HG02870 (cell line): ENCODE measurements at regions not wholly inside any gene's neighbourhood (a gene's known extent, or its start where the extent isn't known, plus 50 kb on each side); places are given as distances from the start of the nearest gene placed in this dataset.

ENCODE experiments used
- ATAC-seq: cut with Tn5 transposase; IDR thresholded peaks from one replicate; pipeline ENCODE4 v1.9.1; 2021; ENCODE audit warnings: mild to moderate bottlenecking, moderate library complexity; ENCODE audit not compliant: unreplicated experiment

DNA sequence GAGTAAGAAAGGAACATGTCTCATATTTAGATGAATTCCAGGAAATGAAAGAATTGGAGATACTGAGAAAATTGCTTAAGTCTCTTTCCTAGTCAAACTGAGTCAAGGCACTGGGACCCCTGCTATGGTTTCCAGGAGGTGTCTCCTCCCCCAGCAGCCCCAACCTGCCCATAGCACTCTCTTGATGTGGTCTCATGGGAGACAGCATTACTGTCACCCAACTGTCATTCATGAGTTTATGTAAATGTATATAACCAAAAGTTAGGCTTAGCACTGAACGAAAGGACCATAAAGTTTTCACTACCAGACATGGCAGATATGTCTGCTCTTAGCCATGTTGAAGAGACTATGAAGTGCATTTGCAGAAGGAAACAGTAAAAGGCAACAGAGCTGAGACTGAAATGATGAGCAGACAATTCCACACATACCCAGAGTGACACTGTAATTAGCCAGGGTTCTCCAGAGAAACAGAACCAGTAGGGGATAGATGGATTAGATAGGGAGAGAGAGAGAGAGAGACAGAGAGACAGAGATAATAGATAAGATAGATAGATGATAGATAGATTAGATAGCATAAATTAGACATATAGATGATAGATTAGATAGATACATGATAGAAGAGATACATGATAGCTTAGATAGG lies 328.1 kb downstream of the BRD1 start:
- no peak for ATAC-seq

DNA sequence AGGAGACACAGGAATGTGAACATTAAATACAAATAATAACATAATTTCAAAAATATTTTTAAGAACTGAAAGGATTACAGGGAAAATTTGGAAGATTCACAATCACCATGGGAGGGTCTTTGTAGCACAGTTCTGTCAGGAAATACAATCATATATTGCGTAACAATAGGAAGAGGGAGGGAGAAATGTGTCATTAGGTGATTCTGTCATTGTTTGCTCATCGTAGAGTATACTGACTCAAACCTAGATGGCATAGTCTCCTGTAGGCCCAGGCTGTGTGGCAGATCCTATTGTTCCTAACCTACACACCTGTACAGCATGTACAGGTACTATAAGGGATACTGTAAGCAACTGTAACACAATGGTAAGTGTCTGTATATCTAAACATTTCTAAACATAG lies 330.4 kb downstream of the BRD1 start:
- no peak for ATAC-seq

DNA sequence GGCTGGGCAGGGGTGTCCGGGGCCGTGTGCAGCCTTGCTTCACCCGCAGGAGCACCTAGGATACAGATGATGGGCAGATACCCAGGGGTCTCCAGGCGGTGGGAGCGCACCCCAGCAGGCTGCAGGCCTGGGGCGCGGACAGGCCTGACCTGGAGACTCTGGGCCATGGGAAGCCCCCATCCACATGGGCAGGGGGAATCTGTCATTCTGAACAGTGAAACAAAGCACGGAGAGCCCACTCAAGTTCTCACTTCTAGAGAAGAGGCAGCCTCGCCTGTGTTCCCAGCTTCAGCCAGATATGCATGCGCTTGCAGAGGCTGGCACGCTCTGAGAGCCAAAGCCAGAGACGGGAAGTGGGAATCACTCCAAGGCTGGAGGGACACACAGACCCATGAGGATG lies 333.1 kb downstream of the BRD1 start:
- ATAC-seq, result no peak

DNA sequence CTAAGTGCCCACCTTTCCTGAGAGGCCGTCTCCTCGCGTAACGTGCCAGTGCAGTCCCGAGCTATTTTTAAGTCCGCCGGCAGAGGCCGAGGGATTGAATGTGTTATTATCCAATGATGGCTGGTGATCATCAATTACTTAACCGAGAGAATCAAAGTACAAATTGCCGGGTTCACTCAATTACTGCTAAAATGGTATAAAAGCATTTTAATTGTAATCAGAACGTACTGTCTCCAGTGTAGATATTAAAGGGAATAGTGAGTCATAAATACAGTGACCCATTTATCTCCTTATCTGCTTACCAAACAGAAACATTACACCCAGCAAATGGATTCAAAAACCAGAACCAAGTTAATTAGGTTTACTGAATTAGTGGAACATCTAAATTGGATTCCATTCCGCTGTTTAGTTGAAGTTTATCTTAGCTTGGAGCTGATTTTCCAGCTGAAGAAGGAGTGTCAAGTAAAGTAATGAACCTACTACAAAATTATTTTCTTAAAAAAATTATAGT lies 334.9 kb downstream of the BRD1 start:
- no peak for ATAC-seq

DNA sequence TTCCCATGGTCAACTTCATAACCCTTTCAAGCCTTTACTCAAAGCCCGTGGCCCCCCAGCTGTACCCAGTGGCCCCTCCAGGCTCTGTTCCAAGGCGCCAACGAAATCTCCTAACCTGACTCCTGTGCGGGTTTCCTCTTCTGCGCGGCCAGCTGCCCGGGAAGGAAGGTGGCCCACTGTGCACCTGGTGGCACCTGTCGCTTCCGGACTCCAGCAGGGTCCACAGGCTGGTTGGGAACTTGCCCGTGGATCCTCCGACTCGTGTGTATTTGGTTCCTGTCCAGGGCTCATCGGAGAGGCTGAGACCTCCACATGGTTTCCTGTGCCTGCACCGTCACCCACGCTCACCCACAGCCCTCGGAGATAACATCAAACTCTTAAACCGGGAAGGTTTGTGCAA lies 335.4 kb downstream of the BRD1 start:
- no peak for ATAC-seq

DNA sequence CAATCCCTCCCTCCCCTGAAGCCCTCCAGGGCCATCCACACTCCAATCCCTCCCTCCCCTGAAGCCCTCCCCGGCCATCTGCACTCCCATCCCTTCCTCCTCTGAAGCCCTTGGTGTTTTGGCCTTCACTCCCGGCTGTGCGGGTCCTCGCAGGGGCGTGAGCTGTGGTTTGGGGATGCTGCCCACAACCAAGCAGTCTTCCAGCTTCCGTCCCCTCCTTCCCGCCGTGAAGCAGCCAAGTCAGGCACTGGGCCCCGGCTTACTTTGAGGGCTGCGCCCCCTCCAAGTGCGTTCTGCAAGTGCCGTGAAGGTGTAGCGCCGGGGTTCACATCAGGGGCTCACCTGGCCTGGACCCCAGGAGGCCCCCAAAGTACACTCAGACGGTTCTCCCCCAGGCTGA lies 335.9 kb downstream of the BRD1 start:
- ATAC-seq, result no peak

DNA sequence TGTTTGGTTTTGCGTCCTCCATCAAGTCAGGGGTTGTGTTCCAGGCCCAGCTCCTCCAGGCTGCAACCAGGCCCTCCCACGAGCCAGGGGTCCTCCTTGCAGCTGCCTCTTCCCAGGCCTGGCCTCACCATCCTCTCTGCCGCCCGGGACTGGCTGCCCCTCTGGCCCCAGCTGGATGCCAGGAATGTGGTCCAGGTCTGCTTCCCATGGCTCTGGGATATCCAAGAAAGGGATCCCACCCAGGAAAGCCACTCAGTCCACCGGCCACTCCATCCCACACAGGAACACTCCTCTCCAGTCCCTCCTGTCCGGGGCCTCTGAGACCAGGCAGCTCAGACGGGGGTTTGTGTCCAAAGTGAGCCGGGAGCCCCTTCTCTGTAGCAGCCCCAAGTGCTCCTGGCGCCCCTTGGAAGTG lies 336.4 kb downstream of the BRD1 start:
- no peak for ATAC-seq

DNA sequence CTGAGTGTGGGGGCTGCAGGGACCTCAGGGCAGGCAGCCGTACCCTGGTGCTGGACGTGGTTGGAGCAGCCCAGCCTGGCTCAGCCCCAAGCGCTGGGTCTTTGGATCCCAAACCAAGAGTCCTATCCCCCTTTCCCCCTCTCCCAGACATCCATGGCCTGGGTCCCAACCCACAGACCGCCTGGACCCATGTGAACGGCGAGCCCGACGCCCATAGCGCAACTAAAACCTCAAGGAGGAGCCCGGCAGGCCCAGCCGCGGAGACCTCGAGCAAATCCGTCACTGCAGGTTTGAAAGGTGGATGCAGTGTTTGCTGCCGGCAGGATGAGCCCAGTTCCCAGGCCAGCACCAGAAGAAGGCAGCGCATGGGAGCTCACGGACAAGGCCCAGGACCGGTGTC lies 337.0 kb downstream of the BRD1 start:
- ATAC-seq, result no peak

DNA sequence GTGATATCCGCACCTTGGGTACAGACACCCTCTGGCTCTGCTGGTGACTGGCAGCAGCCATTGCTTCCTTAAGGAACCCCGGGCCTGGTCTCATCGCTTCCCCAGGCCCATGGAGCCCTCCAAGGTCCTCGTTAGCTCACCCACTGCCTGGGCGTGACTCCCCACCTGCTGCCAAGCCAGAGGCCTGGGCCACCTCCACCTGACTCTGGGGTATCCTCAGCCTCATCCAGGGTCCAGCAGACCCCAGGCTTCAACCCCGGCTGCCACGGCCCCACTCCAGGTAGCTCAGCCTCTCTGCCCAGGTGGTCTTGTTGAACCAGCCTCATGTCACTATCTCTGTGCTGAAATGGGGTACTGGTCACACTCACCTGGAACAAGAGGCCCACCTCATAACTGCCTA lies 337.9 kb downstream of the BRD1 start:
- ATAC-seq, result no peak

DNA sequence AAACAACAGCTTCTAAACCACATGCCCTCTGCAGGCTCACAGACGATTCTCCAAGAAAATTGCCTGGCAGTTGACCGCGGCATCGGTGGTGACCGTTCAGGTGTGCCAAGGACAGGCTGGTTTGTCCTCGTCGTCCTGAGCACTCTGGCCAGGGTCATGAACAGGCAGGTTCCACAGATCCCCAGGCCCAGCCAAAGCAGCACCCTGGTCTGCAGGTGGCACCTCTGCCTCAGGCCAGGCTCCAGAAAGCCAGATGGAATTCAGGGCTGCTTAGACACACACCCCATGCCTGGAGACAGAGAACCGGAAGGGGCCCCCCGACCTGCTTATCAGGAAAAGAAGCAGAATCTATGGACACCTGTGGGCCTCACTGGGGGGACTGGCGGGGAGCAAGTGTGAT lies 338.7 kb downstream of the BRD1 start:
- no peak for ATAC-seq

DNA sequence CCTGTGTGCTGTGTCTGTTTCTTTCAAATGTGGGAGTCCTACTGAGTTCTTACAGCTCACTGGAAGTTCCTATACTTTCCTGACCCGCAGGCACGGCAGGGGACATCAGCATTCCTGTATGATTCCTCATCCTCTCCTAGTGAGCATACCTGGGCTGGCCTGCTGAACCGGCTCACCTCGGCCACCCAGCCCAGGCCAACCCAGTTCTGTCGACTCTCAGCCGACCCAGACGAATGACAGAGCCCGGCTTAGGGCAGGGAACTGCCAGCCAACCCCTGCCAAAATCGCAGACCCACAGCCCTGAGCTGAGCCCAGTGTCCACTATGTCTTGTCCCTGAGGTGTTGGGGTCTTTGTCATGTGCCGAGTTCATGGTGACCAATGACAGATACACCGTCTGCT lies 339.7 kb downstream of the BRD1 start:
- no peak for ATAC-seq

DNA sequence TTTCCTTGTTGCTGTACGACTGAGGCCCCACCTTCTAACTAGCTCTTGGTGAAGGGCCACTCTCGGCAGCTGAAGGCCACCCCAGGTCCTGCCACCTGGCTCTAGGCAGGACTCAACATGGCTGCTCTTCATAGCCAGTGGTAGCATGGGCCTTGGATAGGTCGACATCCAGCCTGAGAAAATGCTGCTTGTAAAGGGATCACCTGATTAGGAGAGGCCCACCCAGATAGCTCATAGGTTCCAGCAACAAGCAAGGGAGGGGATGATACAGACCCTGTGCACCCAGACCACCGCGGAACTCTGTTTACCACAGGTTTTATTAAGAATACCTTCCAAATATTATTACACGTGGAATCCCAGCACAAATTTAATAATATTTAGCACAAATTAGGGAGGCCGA lies 341.4 kb downstream of the BRD1 start:
- ATAC-seq, result no peak

DNA sequence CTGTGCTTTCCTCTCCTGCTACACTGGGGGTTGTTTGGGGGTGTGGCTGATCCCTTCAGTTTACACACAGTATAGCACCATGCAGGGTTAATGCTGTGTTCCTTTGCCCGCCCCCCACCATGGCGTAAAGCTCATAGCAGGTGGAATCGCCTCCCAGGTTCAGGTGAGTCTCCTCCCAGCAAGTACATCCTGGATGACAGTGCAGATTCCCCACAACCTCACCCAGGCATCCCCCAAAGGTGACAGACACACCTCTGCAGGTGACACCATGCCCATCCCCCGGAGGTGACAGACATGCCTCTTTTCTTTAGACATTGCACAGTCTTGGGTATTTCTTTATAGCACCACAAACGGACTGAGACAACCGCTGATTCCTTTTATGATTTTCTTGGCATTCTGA lies 343.7 kb downstream of the BRD1 start:
- ATAC-seq, result no peak

DNA sequence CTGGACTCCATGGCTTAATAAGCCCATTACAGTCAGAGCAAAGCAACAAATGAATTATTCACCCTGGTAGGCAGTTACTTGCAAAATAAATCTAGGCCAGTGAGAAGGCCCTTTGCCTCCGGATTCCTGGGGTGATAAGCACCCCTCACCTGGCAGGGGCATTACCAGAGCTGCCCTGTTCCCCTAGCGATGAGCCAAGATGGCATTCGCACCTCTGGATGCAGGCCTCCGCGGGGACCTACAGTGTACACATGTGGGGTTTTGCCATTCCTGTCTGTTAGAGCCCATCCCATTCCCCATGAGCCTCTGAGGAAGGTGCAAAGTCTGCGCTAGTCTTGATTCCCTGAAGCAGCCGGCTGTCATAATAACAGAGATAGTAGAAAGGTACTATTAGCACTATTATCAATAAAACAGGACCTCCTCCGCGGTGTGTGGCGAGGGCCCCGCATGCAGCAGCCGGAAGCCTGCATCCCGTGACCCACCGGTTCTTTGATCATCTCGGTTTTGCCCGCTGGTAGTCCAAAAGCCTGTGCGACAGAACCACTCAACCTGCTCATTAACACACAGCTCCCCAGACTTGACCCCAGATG lies 344.3 kb downstream of the BRD1 start:
- ATAC-seq, result no peak

DNA sequence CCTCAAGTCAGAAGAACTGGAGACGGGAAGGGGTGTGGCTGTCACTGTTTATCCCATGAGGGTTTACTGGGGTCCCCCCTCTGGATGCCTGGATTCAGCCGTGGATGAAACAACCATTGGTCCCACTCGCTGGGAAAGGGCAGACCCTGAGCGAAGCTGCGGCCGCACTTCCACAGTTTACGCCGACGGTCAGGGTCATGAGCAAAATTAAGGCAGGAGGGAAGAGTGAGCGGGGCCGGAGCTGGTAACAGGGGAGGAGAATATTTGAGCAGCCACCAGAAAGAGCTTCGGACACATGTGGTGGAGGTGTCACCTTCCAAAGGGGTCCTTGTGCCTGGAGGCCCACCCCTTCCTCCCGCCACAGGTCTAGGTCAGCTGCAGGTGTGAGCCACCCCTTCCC lies 344.9 kb downstream of the BRD1 start:
- ATAC-seq, result no peak

DNA sequence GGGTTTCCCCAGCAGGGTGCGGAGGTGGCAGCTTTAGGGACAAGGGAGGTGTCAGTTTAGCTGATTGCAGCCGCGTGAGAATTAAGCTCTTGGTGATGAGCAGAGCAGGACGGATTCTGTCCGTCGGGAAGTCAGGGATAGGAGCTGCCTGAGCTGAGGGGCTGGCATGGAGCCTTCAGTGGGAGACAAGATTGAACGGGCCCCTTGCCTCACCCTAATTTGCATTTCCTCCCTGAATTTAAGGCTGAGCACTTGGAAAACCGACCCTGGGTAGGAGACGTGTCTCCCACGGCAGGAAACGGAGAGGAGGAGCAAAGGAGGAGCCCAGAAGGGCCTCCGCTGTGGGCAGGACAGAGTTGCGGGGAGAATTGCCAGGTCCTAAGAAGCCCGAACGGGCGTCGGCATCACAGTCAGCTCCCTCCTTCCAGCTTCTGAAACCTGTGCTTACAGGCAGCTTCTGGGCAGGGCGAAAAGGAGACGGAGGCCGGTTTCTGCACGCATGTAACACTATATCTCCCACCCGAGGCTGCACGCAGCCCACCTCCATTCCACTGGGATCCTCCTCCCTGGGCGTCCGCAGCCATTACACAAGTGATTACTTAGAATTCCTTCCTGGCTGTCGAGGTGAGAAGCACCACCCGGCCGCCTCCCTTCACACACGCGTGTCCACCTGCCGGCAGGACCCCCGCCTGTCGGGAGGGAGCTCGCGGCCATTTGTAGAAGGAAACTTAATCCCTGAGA lies 345.8 kb downstream of the BRD1 start:
- ATAC-seq, result no peak

DNA sequence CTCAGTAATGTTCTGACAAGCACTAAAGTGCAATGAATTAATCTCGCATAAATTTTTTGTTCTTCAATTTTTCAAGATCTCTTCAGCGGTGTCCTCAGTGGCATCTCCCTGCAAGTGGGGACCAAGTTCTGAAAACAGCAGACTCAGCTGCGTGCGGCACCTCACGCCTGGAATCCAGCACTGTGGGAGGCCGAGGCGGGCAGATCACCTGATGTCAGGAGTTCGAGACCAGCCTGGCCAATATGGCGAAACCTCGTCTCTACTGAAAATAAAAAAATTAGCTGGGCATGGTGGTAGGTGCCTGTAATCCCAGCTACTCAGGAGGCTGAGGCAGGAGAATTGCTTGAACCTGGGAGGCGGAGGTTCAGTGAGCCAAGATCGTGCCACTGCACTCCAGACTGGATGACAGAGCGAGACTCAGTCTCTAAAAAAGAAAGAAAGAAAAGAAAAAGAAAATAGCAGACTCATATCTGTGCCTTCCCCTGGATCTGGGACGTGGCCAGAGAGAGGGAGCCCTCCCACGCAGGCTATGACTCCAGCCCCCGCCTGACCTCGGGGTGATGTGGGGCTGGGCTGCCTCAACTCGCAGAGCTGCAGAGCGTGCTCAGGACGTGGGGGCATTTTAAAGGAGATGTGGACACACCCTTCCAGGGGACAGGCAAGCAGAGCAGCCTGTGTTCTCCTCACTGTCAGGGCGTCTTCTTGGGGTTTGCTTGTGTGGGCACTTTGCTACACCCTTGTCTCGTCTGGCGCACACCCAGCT lies 346.6 kb downstream of the BRD1 start:
- ATAC-seq, result no peak

DNA sequence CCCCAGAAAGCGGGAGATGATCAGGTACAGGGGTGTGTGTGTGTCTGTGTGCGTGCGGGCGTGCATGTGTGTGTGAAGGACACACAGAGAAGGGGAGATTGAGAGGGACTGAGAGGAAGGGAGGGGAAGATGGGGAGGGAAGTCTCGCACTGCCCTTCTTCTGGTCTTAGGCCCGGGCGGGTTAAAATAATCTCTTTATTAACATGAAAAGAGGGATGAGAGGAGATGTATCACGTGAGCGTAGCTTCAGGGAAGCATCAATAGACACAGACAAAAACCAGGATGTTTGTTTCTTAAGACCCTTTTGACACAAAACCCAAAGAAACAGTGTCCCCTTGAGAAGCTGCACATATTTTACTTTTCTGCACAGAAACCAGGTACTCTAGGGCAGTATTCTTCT lies 347.3 kb downstream of the BRD1 start:
- no peak for ATAC-seq

DNA sequence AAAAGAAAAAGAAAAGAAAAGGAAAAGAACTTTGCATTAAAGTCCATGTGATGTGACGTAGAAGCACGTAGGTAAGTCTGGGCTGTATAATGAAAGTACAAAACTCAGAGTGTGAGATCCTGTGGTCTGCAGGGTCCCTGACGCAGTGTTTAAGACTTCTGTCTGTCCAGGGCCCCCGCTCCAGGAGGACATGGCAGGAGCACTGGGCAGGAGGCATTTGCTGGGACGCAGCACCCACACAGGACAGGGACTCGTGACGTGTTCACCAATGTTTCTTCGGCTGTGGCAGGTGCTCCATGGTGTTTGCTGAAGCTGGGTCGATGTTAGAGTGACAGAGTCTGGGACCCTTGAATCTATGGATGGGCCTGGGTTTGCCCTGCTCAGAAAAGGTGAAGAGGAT lies 348.1 kb downstream of the BRD1 start:
- ATAC-seq, result no peak

DNA sequence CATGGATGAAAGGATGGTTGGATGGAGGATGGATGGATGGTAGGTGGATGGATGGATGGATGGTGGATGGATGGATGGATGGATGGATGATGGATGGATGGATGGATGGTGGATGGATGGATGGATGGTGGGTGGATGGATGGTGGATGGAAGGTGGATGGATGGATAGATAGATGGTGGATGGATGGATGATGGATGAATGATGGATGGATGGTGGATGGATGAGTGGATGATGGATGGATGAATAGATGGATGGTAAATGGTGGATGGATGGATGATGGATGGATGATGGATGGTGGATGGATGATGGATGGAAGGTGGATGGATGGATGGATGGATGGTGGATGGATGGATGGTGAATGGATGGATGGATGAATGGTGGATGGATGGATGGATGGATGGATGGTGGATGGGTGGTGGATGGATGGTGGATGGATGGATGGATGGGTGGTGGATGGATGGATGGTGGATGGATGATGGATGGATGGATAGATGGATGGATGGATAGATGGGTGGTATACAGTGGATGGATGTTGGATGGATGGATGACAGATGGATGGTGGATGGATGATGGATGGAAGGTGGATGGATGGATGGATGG lies 350.8 kb downstream of the BRD1 start:
- no peak for ATAC-seq

DNA sequence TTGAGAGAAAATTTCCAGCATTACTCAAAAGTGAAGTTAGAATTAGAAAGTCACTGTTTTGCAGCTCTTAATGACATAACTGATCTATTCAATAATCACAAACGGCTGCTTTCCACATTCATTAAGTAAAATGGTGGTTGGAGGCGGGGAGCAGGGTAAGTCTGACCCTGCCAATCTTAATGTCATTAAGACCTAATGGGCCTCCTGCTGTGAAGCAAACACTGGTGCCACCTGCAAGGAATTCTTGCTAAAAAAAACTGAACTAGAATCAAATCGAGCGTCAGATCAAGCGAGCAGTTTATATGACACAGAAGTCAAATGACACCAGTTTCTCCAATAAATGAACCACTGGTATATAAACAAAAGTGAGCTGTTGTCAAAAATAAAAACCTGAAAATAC lies 351.5 kb downstream of the BRD1 start:
- no peak for ATAC-seq
